Fibroblast of lung (primary cell): ENCODE measurements at regions not wholly inside any gene's neighbourhood (a gene's known extent, or its start where the extent isn't known, plus 50 kb on each side); places are given as distances from the start of the nearest gene placed in this dataset.

Experiments used
- DNase-seq, 2 donors: peaks; one replicate each; pipeline versions ENCODE4 v3.0.0 to v3.0.0-alpha.2; 2010; ENCODE audit warnings: low read depth in 2 of 2
- H2AFZ ChIP-seq: 2 replicates; pipeline ENCODE4 v1.5.1; 2012; ENCODE audit warnings: low read length, control low read depth, inconsistent platforms
- H3K27ac ChIP-seq: 2 replicates; pipeline ENCODE4 v1.5.1; 2011; ENCODE audit warnings: low read length, control low read depth; ENCODE audit not compliant: insufficient read depth
- H3K27me3 ChIP-seq: 2 replicates; pipeline ENCODE4 v1.5.1; 2011; ENCODE audit warnings: mild to moderate bottlenecking, low read length; ENCODE audit not compliant: control insufficient read depth, insufficient read depth
- H3K36me3 ChIP-seq: 2 replicates; pipeline ENCODE4 v1.5.1; 2011; ENCODE audit warnings: low read length; ENCODE audit not compliant: control insufficient read depth, insufficient read depth
- H3K4me1 ChIP-seq: 2 replicates; pipeline ENCODE4 v1.5.1; 2011; ENCODE audit warnings: low read length; ENCODE audit not compliant: control insufficient read depth, insufficient read depth; ENCODE audit errors: extremely low read depth
- H3K4me2 ChIP-seq: 2 replicates; pipeline ENCODE4 v1.5.1; 2011; ENCODE audit warnings: low read length, control low read depth; ENCODE audit not compliant: insufficient read depth; ENCODE audit errors: extremely low read depth
- H3K4me3 ChIP-seq, 4 experiments: fragments of 200-600 bp in 1 of 4; sonication (generic) in 1 of 4; replicated peaks in 1 of 4; 2 replicates each; pipeline ENCODE4 v1.5.1; 2011 to 2016; ENCODE audit warnings: low read length in 4 of 4, low read depth in 3 of 4, mild to moderate bottlenecking in 3 of 4, control low read depth in 2 of 4, inconsistent platforms in 1 of 4, mixed read lengths in 1 of 4; ENCODE audit not compliant: insufficient read depth in 1 of 4; ENCODE audit errors: control extremely low read depth in 1 of 4
- H3K79me2 ChIP-seq: 2 replicates; pipeline ENCODE4 v1.5.1; 2012; ENCODE audit warnings: mild to moderate bottlenecking, low read length, inconsistent platforms; ENCODE audit not compliant: control insufficient read depth, insufficient read depth
- H3K9ac ChIP-seq: 2 replicates; pipeline ENCODE4 v1.5.1; 2011; ENCODE audit warnings: mild to moderate bottlenecking, low read length, control low read depth; ENCODE audit not compliant: insufficient read depth
- H3K9me3 ChIP-seq: 2 replicates; pipeline ENCODE4 v1.5.1; 2012; ENCODE audit warnings: low read depth, low read length; ENCODE audit not compliant: control insufficient read depth, insufficient read depth
- H4K20me1 ChIP-seq: 2 replicates; pipeline ENCODE4 v1.5.1; 2011; ENCODE audit warnings: low read length; ENCODE audit not compliant: control insufficient read depth, insufficient read depth; ENCODE audit errors: extremely low read depth
- CTCF ChIP-seq, 2 donors: IDR thresholded peaks in 1 of 2; conservative IDR thresholded peaks in 1 of 2; 1 replicate in 1 of 2; 2 replicates in 1 of 2; pipeline ENCODE4 v1.5.1; 2011 to 2012; ENCODE audit warnings: low read length in 2 of 2, control low read depth in 1 of 2, inconsistent platforms in 1 of 2, low read depth in 1 of 2, mild to moderate bottlenecking in 1 of 2
- EZH2 ChIP-seq: IDR thresholded peaks from 2 replicates; pipeline ENCODE4 v1.5.1; 2012; ENCODE audit warnings: low read length, control low read depth, mild to moderate bottlenecking; ENCODE audit errors: missing control alignments

- Histone ChIP-seq H3K27ac (no peak overlapping the region), H3K4me2 (no peak overlapping the region), H3K27me3 (no peaks in the 10 kb centered on the region), H2AFZ (no peak overlapping the region), H3K4me3 (no peak overlapping the region), H4K20me1 (no peaks in the 10 kb centered on the region), H3K9me3 (no peaks in the 10 kb centered on the region), H3K36me3 (no peaks in the 10 kb centered on the region), H3K9ac (no peak overlapping the region), H3K4me1 (peaks cover 8% of the 10 kb centered on the region), H3K79me2 (no peaks in the 10 kb centered on the region)
- TF ChIP-seq EZH2 (no peak), CTCF (conservative IDR thresholded peaks at IDR 0.05 in 1 of 2, IDR thresholded peaks at IDR 0.05 in 1 of 2; ENCODE audit: low read depth in 1 of 2, low read length in 2 of 2) (no peak)
- peak in 1 of 2 donors; percentile 26 for DNase-seq
Observed at GRCh38 chr5:33319151-33319550, 121.6 kb upstream of the TARS1 start.

GRCh38 chr5:33319841-33320240 is 120.9 kb upstream of the TARS1 start:
- Histone ChIP-seq H3K79me2 (no peaks in the 10 kb centered on the region), H3K4me1 (peaks cover 8% of the 10 kb centered on the region), H3K36me3 (no peaks in the 10 kb centered on the region), H3K4me3 (no peak overlapping the region), H3K4me2 (no peak overlapping the region), H3K9me3 (no peaks in the 10 kb centered on the region), H2AFZ (no peak overlapping the region), H3K27ac (peak overlapping the region; percentile 82), H4K20me1 (no peaks in the 10 kb centered on the region), H3K9ac (no peak overlapping the region), H3K27me3 (no peaks in the 10 kb centered on the region)
- DNase-seq, result peak in 1 of 2 donors; percentile 67
- TF ChIP-seq EZH2, result no peak
- TF ChIP-seq CTCF (conservative IDR thresholded peaks at IDR 0.05 in 1 of 2, IDR thresholded peaks at IDR 0.05 in 1 of 2; ENCODE audit: low read depth in 1 of 2, low read length in 2 of 2), result no peak

GRCh38 chr5:33321026-33321425 is 119.7 kb upstream of the TARS1 start:
- Histone ChIP-seq H3K4me3 (no peak overlapping the region), H3K27me3 (no peaks in the 10 kb centered on the region), H3K36me3 (no peaks in the 10 kb centered on the region), H4K20me1 (no peaks in the 10 kb centered on the region), H3K79me2 (no peaks in the 10 kb centered on the region), H2AFZ (no peak overlapping the region), H3K9me3 (no peaks in the 10 kb centered on the region), H3K27ac (peak overlapping the region; percentile 82), H3K4me1 (peaks cover 8% of the 10 kb centered on the region), H3K4me2 (no peak overlapping the region), H3K9ac (no peak overlapping the region)
- TF ChIP-seq EZH2 (no peak), CTCF (conservative IDR thresholded peaks at IDR 0.05 in 1 of 2, IDR thresholded peaks at IDR 0.05 in 1 of 2; ENCODE audit: low read depth in 1 of 2, low read length in 2 of 2) (no peak)
- DNase-seq, result peak; percentile 99
